ENCODE measurements at regions not wholly inside any gene's neighbourhood (a gene's known extent, or its start where the extent isn't known, plus 50 kb on each side); places are given as distances from the start of the nearest gene placed in this dataset.

- no peak overlapping the region for H3K4me3 ChIP-seq
- no peak for ATAC-seq
- no peak for TF ChIP-seq CTCF (IDR thresholded peaks at IDR 0.05)
- no peaks in the 10 kb centered on the region for H3K9me3 ChIP-seq
- 78 to 80% methylated on average over 4 of the region's 4 CpGs for WGBS, 2 donors
- H3K36me3 ChIP-seq = no peaks in the 10 kb centered on the region
- no peak for DNase-seq
- H3K27ac ChIP-seq = no peak overlapping the region
- peaks cover 0 to 4% (median 0%) of the 10 kb centered on the region in 3 donors for H3K4me1 ChIP-seq
- H3K27me3 ChIP-seq = no peaks in the 10 kb centered on the region
- no peak for FAIRE-seq
- intact Hi-C loops (cut with DNase I) = no loop called here
Observed at GRCh38 chr11:27882066-27882697, 181.9 kb upstream of the BDNF start.

- no peaks in the 10 kb centered on the region for H3K27me3 ChIP-seq
- H3K36me3 ChIP-seq = no peaks in the 10 kb centered on the region
- 75 to 81% methylated on average over 3 of the region's 3 CpGs for WGBS, 2 donors
- intact Hi-C loops (cut with DNase I) = no loop called here
- H3K27ac ChIP-seq = no peak overlapping the region
- H3K9me3 ChIP-seq = no peaks in the 10 kb centered on the region
- peaks cover 0 to 4% (median 0%) of the 10 kb centered on the region in 3 donors for H3K4me1 ChIP-seq
- ATAC-seq (no peak), FAIRE-seq (no peak), DNase-seq (no peak)
- H3K4me3 ChIP-seq = no peak overlapping the region
- TF ChIP-seq CTCF (IDR thresholded peaks at IDR 0.05) = no peak
Observed at GRCh38 chr11:27875831-27876775, 175.8 kb upstream of the BDNF start.

GRCh38 chr11:27874998-27875830 lies 175.0 kb upstream of the BDNF start:
- DNase-seq = no peak

GRCh38 chr11:27873664-27874063 lies 173.4 kb upstream of the BDNF start:
- no peaks in the 10 kb centered on the region for H3K9me3 ChIP-seq
- H3K4me1 ChIP-seq = peaks cover 0 to 4% (median 0%) of the 10 kb centered on the region in 3 donors
- no peak overlapping the region for H3K4me3 ChIP-seq
- FAIRE-seq (no peak), DNase-seq (no peak), ATAC-seq (no peak)
- no peaks in the 10 kb centered on the region for H3K36me3 ChIP-seq
- H3K27me3 ChIP-seq = no peaks in the 10 kb centered on the region
- no peak overlapping the region for H3K27ac ChIP-seq
- 84 to 87% methylated on average over 6 of the region's 6 CpGs for WGBS, 2 donors
- intact Hi-C loops (cut with DNase I) = no loop called here
- TF ChIP-seq CTCF (IDR thresholded peaks at IDR 0.05) = no peak

More at GRCh38 chr11:27874998-27875830, 175.0 kb upstream of the BDNF start:
- intact Hi-C loops (cut with DNase I) = no loop called here
- 47 to 49% methylated on average over 7 of the region's 7 CpGs for WGBS, 2 donors
- Histone ChIP-seq H3K27me3 (no peaks in the 10 kb centered on the region), H3K9me3 (no peaks in the 10 kb centered on the region), H3K4me1 (peaks cover 0 to 4% (median 0%) of the 10 kb centered on the region in 3 donors), H3K36me3 (no peaks in the 10 kb centered on the region), H3K27ac (no peak overlapping the region), H3K4me3 (no peak overlapping the region)
- TF ChIP-seq CTCF (IDR thresholded peaks at IDR 0.05) = no peak
- ATAC-seq (no peak), FAIRE-seq (no peak)
